CD4-positive, alpha-beta T cell treated with Interleukin-21 for 1 hour (primary cell): ENCODE measurements at regions not wholly inside any gene's neighbourhood (a gene's known extent, or its start where the extent isn't known, plus 50 kb on each side); places are given as distances from the start of the nearest gene placed in this dataset.
A peak's percentile ranks its signal among the peaks of the same experiment; 100 is the strongest.

Experiments used
- DNase-seq: peaks from one replicate; pipeline ENCODE4 v3.0.0-alpha.2; 2020

DNA sequence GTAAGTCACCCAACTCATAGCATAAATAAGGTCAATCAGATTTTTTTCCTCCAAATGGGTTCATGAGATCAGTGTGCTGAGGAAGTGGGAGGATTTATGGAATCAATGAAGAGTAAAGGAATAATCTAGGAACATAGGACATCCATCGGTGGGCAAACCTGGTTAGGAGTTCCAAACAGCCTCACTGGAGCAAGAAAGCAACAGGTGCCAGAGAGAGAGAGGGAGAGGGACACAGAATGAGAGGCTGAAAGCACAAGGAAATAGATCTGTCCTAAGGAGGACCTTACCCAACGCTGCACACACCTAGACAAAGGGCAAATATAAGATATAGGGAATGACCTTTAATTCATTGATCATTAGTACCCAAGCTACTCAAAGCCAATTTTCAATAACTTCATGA is 119.5 kb upstream of the ANKRD1 start:
- DNase-seq, result no peak

DNA sequence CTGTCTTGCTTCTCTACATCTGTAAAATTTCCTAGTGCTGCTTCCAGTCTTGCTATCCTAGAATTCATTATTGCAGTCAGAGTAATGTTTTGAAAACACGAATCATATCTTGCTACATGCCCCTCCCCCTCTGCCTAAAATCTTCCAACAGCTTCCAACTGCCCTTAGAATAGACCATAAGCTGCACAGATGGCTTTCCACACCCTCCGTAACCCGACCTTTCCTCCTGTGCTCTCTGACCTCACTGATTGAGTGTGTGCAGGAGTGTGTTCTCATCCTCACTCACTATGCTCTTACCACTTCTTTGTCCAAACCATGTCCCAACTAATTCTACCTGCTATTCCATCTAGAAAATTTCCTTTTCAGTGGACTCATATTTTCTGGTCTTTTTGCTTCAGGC is 121.2 kb upstream of the ANKRD1 start:
- DNase-seq, result no peak

DNA sequence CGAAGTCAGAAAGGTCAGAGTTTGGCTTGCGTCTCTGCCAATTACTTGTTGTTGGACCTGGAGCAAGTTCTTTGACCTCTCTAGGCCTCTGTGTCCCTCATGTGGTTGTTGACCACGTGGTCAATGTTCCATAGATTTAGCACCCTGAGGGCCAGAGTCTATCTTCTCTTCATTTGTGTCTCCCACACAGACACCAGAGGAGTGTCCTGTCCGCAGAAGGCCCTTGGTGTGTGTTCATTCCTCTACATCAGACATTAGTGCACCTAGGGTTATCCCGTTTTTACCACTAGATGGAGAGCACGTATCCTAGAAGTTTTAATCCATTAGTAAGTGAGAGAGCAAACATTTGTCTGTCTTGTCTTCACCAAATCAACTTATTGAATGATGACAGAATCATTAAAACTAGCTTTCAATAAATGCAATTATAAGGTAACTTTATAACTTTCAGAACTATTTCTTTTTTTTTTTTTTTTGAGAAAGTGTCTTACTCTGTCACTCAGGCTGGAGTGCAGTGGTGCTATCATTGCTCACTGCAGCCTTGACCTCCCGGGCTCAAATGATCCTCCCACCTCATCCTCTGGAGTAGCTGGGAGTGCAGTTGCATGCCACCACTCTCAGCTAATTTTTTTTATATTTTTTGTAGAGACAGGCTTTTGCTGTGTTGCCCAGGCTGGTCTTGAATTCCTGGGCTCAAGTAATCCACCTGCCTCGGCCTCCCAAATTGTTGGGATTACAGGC is 122.5 kb upstream of the ANKRD1 start:
- no peak for DNase-seq

DNA sequence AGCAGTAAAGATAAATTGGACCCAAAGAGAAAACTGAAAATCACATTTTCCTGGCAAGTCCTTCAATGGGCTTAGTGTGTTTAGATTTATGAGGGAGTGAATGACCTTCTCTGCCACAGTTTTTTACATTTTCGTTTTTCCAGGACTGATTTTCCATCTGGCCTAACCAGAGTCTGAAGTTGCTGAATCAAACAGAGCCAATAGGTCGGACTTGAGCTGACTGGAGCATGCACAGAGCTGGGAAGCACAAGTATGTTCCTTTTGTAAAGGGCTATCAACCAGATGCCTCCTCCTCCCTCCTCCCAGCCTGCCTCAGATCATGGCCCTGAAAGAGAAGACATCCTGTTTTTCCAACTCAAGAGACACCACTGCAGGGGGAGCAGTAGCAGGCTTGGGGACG is 126.0 kb upstream of the ANKRD1 start:
- no peak for DNase-seq

DNA sequence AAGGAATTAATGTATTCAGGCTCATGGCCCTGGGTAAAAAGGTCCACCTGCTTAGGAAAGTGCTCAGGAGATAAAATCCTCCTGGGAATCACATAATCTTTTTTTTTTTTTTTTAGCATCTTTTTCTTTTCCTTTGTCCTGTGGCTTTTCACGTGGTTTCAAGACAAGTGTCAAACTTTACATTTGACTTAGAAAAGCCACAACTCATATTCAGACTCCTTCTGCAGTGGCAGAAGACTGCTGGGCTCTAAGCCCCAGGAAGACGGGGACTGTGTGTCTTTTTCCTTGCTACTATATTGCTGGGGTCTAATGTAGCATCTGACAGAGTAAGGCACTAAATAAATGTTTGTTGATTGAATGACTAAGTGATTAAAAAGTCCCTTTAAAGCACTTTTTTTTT is 127.5 kb upstream of the ANKRD1 start:
- DNase-seq, result no peak

DNA sequence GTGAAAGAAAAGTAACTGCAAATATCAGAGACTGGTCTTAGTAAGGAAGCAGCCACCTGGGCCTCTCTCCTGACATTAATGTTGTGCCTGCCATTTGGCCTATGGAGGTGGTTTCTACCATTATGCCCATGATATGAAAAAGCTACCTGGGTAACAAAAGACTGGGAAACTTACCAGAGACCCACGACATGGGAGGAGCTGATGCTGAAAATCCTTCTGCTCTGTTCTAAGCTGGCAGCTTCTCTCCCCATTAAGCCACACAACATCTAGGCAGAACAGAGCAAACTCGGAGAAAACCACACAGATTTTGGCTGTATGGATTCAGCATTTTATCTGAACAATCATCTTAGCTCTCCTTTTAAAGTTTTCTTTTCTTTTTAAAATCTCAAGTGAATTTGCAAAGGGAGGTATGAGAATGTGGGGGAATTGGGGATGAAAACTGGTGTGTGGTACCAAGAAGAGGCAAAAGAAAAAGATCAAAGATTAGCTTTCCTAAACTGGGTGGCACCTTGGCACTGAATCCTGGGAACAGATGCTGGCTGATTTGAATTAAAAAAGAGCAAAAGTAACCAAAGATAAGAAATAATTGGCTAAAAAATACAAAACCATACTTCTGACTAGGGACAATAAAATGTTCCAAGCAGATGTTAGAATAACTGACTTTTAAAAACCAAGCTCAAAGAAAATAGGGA is 128.6 kb upstream of the ANKRD1 start:
- no peak for DNase-seq

DNA sequence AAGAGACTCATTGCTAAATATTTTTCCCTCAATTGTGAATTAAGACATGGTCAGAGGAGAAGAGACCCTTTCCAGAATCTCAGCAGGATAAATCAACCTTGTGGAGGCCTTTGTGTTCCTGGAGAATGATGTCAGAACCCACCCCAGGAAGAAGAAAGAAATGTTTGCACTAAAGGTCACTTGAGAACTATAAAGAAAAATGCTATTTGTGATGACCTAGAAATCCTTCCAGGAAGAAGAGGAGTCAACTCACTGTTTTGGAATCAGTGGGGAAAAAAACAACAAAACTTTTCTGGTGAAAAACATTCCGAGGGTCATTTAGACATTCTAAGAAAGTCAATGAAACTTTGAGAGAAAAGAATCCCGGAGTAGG is 129.1 kb upstream of the ANKRD1 start:
- DNase-seq, result no peak

DNA sequence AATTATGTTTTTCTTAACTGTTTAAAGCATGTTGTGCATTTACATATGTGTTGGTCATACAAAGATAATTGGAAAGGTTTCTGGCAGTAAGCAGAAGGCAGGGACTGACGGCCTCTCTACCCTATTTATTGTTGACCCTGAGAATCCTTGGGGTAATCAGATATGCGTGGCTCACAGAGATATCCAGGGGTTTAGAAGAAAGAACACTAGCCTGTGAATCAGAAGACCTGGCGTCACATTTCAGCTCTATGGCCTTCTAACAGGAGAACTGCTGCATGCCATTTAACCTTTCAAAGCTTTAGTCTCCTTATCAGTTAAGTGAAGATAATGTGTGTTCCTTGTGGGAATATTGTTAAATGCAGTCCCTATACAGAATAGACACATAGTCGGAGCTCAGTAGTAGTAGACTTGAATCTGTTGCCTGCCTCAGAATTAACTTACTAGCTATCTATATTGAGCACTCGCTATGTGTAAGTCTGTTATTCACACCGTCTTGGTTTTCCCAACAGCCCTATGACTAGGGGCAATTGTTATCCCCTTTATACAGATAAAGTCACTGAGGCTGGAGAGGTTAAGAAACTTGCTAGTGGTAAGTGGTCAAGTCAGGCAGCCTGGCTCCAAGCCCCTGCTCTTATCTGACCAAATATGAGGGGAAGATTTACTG is 129.6 kb upstream of the ANKRD1 start:
- DNase-seq, result no peak

DNA sequence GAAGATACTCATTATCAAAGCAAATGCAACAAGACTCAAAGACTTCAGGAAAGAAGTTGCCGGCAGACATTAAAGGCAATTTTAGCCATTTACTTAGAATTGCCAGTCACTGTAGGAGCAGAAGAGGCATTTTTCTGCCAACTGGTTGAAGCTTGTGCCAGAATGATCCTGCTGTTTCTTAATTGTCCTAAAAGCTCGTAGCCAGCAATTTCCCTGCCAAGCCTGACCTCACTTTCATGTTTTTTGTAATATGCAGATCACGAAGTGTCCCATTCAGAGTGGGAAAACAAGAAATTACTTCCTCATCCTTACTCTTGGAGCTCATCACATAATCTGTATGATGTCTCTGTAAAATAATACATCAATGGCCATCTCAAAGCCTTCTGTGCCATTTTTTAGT is 130.9 kb upstream of the ANKRD1 start:
- no peak for DNase-seq

DNA sequence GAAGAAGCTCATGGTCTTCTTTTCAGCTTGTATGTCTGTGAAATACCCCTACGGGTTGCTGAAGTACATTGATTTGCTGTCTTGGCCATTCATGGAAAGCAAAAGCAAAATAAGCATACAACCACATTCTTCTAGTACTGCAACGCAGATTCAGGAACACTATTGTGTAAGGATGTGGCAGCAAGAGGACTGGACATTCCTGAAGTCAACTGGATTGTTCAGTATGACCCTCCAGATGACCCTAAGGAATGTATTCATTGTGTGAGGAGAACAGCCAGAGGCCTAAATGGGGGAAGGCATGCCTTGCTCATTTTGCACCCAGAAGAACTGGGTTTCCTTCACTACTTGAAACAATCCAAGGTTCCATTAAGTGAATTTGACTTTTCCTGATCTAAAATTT is 133.4 kb upstream of the ANKRD1 start:
- no peak for DNase-seq

DNA sequence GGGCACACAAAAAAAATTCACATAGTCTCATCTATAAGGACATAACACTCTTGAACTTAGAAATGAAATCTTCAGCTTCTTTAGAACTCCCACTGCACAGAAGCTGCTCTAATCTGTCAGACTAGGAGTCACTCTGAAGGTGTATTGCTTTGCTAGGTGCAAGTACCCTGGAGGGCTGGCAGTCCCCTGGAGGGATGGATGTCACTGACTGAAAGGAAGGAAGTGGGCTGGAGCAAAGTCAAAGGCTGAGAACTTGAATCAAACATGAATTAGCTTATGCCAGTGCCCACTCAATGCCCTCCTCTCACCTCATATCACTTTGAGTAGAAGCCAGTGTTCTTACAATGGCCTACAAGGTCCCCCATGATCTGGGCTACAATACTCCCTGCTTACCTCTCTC is 140.3 kb upstream of the ANKRD1 start:
- DNase-seq, result no peak

DNA sequence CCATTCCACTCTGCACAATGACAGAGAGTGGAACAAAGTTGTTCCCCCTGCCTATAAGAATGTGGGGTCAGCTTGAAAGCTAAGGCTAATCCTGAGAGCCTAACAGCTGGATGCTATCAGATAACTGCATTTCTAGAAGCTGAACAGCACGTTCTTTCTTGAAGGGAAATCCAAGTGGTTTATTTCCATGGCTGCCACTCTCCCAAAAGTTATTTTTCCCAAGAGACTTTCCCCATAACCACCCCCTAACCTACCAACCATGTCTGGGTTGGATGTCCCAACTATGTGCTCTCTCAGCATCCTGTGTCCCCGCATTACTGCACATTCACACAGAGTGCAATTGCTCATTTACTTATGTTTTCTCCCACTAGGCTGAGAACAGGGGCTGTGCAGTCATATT is 140.7 kb upstream of the ANKRD1 start:
- DNase-seq, result no peak

DNA sequence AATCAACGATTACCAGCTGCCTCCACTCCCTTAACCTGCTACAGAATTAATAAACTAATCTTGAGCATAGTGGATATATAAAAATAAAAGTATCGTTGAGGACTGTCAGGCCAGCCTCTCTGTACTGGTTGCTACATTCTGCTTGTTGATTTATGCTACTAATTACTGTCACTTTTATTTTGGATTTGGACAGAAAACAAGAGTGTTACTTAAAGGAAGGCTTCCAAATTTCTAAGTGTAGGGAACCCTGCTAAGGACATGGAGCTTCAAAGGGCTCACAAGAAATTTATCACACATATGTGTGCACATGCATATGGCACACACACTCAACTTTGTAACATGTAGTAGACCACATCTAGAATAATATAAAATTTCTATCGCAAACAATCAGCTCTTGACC is 141.2 kb upstream of the ANKRD1 start:
- DNase-seq, result no peak

DNA sequence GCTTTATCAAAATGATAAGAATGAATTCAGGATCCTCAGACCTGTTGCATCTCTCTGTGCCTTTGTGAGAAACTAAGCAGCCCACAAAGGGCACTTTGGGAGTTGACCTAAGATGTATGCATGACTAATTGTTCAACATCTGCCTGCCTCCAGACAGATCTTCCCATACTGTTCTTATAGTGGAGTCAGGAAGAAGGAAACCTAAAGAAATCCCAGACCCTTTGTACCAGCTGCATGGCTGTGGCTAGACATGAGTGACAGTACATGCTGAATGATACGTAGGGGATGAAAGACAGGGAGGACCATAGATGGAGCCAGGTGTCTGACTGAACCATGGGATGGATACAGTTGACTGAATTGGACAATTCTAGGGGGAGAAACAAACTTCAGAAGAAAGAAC is 148.7 kb upstream of the PCGF5 start:
- DNase-seq, result no peak

DNA sequence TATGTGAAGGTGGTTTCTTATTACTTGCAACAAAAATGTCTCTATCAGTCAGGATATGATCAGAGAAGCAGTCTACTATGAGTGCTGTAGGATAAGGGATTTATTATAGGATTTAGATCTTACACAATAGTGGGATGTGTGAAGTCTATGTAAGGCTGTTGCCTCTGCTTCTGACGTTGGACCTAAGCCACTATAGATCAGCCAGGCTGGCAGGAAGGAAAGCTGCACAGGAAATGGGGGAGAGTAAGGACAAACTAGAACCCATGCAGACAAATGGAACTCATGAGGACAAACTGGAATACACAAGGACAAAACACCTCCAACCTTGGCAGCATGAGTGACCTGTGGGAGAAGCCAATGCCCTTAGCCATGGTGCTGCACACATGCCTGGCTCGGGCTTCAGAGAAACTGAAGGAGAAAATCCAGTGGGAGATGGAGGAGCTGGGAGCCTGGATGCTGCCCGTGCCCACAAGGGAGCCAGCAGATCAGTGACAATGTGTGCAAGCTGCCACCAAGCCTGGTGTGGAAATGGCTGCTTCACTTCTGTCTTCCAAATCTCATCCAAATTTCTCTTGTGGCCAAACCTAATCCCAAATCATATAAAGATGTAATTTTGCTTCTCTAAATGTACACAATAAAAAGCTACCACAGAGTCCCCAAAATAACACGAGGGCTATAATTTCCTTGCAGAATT is 147.0 kb upstream of the PCGF5 start:
- DNase-seq, result no peak

DNA sequence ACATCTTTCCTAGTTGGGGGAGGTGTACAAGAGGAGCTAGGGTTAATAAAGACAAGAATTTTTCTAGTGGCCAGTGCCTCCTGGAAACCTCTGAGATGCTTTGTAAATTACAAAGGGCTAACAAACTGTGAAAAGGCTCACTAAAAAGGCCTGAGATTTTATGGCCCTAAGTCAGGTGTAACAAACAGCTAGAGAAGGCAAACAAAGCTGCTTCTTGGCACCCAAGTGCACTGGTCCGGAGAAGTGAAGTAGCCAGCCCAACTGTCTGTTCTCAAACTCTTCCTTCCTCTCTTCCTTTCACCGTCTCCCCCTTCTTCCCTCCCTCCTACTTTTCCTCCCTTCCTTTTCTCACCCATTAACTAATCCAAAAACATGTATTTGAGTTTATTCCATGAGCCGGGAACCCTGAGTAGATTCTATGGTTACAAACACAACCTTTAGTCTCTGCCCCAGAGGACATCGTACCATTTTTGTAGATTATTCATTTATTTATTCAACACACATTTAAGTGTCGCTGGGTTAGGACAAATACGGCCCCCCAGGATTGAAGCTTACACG is 143.4 kb upstream of the PCGF5 start:
- DNase-seq, result no peak

DNA sequence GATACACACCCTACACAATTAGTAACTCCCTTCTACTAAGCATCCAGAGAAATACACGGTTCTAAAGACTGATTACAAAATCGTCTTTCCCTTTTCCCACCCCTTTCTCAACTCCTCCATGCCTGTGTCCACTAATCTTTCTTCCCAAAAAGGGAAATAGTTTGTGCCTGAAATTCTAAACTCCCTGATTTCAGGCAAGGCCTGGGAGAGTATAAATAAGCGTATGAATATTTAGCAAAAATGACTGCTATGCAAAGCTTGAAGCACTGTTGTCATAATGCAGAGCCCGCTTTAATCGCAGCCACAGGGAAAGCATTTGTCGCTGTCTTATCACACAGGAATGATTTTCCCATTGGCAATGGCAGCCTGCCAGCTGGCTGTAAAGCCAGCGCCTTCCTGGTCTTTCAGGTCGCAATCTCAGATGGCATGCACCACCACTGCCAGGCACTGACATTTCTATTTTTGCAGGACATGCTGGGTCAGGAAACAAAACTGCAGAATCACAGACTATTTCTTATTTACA is 142.9 kb upstream of the PCGF5 start:
- no peak for DNase-seq

DNA sequence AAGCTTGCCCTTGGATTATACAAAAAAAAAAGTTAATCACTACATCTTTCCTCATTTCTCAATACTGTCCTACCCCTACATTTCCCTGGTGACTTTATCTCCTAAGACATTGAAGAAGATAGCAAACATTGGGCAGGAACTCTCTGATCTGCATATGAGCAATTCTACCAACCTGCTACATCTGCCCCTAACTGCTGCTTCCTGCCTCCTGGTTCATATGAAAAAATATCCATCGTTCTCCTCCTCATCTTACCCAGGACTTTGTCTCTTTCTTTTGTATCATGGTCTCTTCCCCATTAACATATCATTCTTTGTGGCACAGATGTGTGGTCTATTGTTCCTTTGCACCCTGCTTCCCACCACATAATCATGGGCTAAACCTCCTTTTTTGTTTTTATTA is 139.7 kb upstream of the PCGF5 start:
- no peak for DNase-seq

DNA sequence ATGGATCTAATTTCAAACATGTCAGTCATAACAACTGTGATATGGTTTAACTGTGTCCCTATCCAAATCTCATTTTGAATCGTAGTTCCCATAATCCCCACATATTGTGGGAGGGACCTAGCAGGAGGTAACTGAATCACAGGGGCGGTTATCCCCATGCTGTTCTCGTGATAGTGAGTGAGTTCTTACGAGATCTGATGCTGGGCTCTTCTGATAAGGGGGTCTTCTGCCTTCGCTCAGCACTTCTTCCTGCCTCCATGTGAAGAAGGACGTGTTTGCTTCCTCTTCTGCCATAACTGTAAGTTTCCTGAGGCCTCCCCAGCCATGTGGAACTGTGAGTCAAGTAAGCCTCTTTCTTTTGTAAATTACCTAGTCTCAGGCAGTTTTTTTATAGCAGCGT is 138.0 kb upstream of the PCGF5 start:
- DNase-seq, result no peak

DNA sequence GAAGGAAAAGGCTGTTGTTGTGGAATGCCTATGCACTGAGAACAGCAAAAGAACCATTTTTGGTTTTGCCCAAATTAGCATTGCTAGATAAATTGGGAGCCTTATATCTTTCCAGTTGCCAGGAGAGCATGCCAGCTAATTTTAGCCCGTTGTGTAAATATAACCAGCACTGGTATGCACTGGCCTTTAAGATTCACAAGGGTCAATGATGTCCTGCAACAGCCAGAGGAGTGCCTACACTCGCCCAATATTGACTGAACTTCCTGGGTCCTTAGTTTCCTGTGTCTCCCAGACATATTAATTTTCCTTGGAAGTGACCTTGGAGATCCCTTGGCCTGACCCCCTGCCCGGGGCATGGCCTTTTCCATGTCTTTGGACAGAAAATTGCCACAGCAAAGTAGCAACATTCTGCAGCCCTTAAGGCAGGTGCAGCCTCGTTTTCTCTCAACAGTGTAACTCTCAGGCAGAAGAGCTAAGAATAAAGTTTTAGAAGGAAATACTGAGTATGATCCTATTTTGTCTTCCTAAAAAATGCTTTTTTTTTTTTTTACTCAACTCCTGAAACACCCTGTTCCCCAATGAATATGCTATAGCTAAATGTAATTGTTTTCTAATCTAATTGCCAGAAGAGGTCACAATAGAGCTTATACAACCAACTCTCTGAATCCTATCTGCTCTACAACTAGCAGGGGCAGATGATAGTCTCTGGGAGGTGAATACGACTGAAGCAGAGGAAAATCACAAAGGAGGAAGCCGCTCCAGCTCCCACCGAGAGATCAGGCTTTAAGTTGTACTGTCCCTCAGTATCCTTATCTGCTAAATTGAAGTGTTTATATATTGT is 131.9 kb upstream of the PCGF5 start:
- DNase-seq, result peak; percentile 38

DNA sequence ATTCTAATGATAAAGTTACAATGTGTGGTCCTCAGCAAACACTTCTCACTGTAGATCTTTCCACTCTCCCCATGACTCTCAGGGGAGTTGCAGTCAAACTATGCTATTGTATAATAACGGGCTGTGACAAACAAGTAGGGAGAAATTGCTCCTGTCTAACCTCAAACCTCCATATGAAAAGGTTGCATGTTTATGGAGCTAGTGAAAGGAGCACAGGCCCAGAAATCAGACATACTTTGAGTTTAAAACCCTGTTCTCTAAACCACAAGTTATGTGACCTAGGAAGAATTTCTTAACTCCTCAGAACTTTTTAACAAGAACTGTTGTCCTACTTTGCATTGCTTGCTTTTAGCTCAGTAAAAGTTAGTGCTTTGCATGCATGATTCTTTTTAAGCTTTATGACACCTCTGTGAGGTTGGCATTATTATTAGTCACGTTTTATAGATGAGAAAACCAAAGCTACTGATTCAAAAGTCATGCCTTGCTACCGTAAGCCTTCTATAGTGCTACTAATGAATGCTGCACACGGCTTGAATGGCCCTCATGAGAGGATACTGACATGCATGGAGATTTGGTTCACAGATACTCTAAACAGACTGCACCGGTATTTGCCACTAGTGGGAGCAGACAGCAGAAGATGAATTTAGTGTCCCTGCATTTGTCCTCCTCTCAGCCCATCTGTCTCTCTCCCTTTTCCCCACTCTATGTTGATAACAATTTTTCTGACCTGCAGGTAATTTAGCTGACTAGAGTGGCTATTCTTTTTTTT is 129.5 kb upstream of the PCGF5 start:
- no peak for DNase-seq

DNA sequence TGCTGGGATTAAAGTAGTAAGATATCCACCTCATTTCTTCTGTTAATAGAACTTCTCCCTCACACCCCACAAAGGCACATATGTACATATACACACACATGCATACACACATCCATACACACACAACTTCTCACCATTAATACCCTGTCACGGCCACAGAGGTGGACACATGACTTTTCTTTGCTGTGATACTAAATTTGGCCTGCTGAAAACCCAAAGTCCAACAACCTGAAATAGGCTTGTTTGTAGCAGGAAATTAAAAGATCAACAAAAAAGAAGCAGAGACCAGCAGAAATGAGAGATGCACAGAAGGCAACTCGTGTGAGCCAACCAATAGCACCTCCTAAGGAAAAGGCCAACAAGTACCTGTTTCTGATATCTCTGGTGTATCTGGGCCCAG is 128.7 kb upstream of the PCGF5 start:
- DNase-seq, result no peak
